ENCODE measurements at regions not wholly inside any gene's neighbourhood (a gene's known extent, or its start where the extent isn't known, plus 50 kb on each side); places are given as distances from the start of the nearest gene placed in this dataset.

DNA sequence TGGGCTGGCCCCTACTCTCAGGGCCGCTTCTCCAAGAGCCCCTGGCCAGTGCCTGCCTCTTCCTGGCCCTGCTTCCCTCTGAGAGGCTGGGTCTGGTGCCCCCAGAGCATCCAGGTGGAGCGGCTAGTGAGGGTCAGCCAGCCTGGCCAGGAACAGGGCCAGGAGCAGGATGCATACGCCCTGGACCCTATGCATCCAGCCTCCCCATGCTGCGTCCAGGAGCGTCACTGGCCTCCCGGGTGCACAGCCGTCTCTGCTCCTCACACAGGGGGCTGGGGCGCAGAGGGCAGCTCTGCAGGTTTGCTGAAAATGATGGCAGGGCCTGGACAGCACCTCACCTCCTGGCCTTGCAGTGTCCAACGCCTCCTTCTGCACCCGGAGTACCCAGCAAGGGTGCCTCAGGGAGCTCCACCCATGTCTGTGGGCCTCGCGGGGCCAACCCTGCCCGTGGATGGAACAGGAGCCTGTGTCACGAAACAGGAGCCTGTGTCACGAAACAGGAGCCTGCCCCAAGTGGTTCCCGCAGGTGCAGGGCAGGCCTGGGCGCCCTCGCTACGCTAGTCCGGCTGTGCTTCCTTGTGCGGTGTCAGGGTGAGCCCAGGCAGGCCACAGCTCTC is 246.2 kb upstream of the PPP2R2D start:
- Mint-ChIP-seq H3K27ac (ENCODE audit: unreplicated experiment) (peak overlapping the region; percentile 74), H3K36me3 (ENCODE audit: insufficient read depth, unreplicated experiment) (peaks cover 6% of the 10 kb centered on the region), H3K27me3 (ENCODE audit: unreplicated experiment) (no peaks in the 10 kb centered on the region), H3K4me3 (ENCODE audit: low read depth, unreplicated experiment) (peak overlapping the region; percentile 28), H3K4me1 (ENCODE audit: low read depth, unreplicated experiment) (peaks cover 24% of the 10 kb centered on the region), H3K9me3 (ENCODE audit: low read depth, unreplicated experiment) (no peaks in the 10 kb centered on the region)
- CTCF ChIA-PET = interaction anchor here (0.6 kb wide), 1 partner anchor 22 kb away, joined by 8 read pairs; no protein-coding TSS in a partner anchor
- no TSS peak for BruUV-seq (replicated peaks)
- intact Hi-C loops (cut with micrococcal nuclease; ENCODE audit: unreplicated experiment) = loop anchor here (10.0 kb wide), 1 partner anchor 130 kb away; no protein-coding TSS in a partner anchor
- peak; percentile 37 for DNase-seq
- no peak for TF ChIP-seq CTCF (IDR thresholded peaks at IDR 0.05; ENCODE audit: unreplicated experiment)

- Mint-ChIP-seq H3K27me3 (ENCODE audit: unreplicated experiment) (no peaks in the 10 kb centered on the region), H3K4me3 (ENCODE audit: low read depth, unreplicated experiment) (peak overlapping the region; percentile 28), H3K4me1 (ENCODE audit: low read depth, unreplicated experiment) (peaks cover 24% of the 10 kb centered on the region), H3K36me3 (ENCODE audit: insufficient read depth, unreplicated experiment) (peaks cover 6% of the 10 kb centered on the region), H3K27ac (ENCODE audit: unreplicated experiment) (peak overlapping the region; percentile 74), H3K9me3 (ENCODE audit: low read depth, unreplicated experiment) (no peaks in the 10 kb centered on the region)
- CTCF ChIA-PET = interaction anchor here (0.6 to 0.7 kb wide), 2 partner anchors 20 to 22 kb away, joined by 3 to 8 read pairs; no protein-coding TSS in a partner anchor
- BruUV-seq (replicated peaks) = no TSS peak
- intact Hi-C loops (cut with micrococcal nuclease; ENCODE audit: unreplicated experiment) = loop anchor here (10.0 kb wide), 1 partner anchor 130 kb away; no protein-coding TSS in a partner anchor
- DNase-seq = peak; percentile 44
- no peak for TF ChIP-seq CTCF (IDR thresholded peaks at IDR 0.05; ENCODE audit: unreplicated experiment)
These were observed 245.5 kb upstream of the PPP2R2D start for GRCh38 chr10:131655101-131655849.

GRCh38 chr10:131656009-131656408 is 244.8 kb upstream of the PPP2R2D start:
- DNase-seq = no peak
- CTCF ChIA-PET = no interaction called here
- TF ChIP-seq CTCF (IDR thresholded peaks at IDR 0.05; ENCODE audit: unreplicated experiment) = no peak
- intact Hi-C loops (cut with micrococcal nuclease; ENCODE audit: unreplicated experiment) = loop anchor here (10.0 kb wide), 1 partner anchor 129 kb away; no protein-coding TSS in a partner anchor
- H3K36me3 Mint-ChIP-seq (ENCODE audit: insufficient read depth, unreplicated experiment) = peaks cover 6% of the 10 kb centered on the region
- no peak overlapping the region for H3K27ac Mint-ChIP-seq (ENCODE audit: unreplicated experiment)
- no TSS peak for BruUV-seq (replicated peaks)
- peaks cover 24% of the 10 kb centered on the region for H3K4me1 Mint-ChIP-seq (ENCODE audit: low read depth, unreplicated experiment)
- no peaks in the 10 kb centered on the region for H3K27me3 Mint-ChIP-seq (ENCODE audit: unreplicated experiment)
- H3K9me3 Mint-ChIP-seq (ENCODE audit: low read depth, unreplicated experiment) = no peaks in the 10 kb centered on the region
- H3K4me3 Mint-ChIP-seq (ENCODE audit: low read depth, unreplicated experiment) = no peak overlapping the region

GRCh38 chr10:131656431-131656841 is 244.4 kb upstream of the PPP2R2D start:
- H3K4me1 Mint-ChIP-seq (ENCODE audit: low read depth, unreplicated experiment) = peaks cover 24% of the 10 kb centered on the region
- BruUV-seq (replicated peaks) = no TSS peak
- no peaks in the 10 kb centered on the region for H3K9me3 Mint-ChIP-seq (ENCODE audit: low read depth, unreplicated experiment)
- intact Hi-C loops (cut with micrococcal nuclease; ENCODE audit: unreplicated experiment) = loop anchor here (10.0 kb wide), 1 partner anchor 128 kb away; no protein-coding TSS in a partner anchor
- no peak overlapping the region for H3K4me3 Mint-ChIP-seq (ENCODE audit: low read depth, unreplicated experiment)
- H3K27ac Mint-ChIP-seq (ENCODE audit: unreplicated experiment) = no peak overlapping the region
- H3K27me3 Mint-ChIP-seq (ENCODE audit: unreplicated experiment) = no peaks in the 10 kb centered on the region
- CTCF ChIA-PET = no interaction called here
- TF ChIP-seq CTCF (IDR thresholded peaks at IDR 0.05; ENCODE audit: unreplicated experiment) = no peak
- no peak for DNase-seq
- H3K36me3 Mint-ChIP-seq (ENCODE audit: insufficient read depth, unreplicated experiment) = peaks cover 6% of the 10 kb centered on the region

Data from Calu3 (cell line).